ENCODE measurements at regions not wholly inside any gene's neighbourhood (a gene's known extent, or its start where the extent isn't known, plus 50 kb on each side); places are given as distances from the start of the nearest gene placed in this dataset.

DNA sequence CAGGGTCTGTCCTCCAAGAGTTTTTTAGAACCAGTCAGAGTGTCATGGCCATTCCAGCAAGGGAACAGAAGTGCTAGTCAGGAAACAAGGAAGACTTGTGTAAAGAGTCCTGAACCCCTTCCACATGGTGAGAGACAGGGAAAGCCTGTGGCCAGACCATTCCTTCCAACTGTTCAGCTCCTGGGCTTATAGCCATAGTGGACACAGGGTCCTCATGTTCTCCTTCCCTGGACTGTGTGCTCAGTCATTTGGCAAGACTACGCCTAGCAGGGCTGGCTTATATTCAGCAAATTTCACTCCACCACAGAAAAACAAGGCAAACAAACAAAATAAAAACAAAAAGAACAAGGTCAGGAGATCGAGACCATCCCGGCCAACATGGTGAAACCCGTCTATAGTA lies 60.5 kb downstream of the NRN1 start:
- TF ChIP-seq CTCF (IDR thresholded peaks at IDR 0.05; ENCODE audit: low read depth, low read length, poor library complexity, severe bottlenecking) (no peak), EZH2phosphoT487 (IDR thresholded peaks at IDR 0.05; ENCODE audit: borderline replicate concordance, low read length) (no peak)
